ENCODE measurements at regions not wholly inside any gene's neighbourhood (a gene's known extent, or its start where the extent isn't known, plus 50 kb on each side); places are given as distances from the start of the nearest gene placed in this dataset.

- H3K4me3 ChIP-seq (ENCODE audit: low read depth, low read length) = no peak overlapping the region
- DNase-seq (ENCODE audit: low read depth) = no peak
- TF ChIP-seq CTCF (conservative IDR thresholded peaks at IDR 0.05; ENCODE audit: low read depth, low read length) = no peak
Measured at GRCh38 chr5:103444333-103445038, 118.1 kb downstream of the NUDT12 start.

- no peak for DNase-seq (ENCODE audit: low read depth)
- H3K4me3 ChIP-seq (ENCODE audit: low read depth, low read length) = no peak overlapping the region
- TF ChIP-seq CTCF (conservative IDR thresholded peaks at IDR 0.05; ENCODE audit: low read depth, low read length) = no peak
Measured at GRCh38 chr5:103442750-103443149, 119.8 kb downstream of the NUDT12 start.

GRCh38 chr5:103441523-103441922, 121.1 kb downstream of the NUDT12 start:
- H3K4me3 ChIP-seq (ENCODE audit: low read depth, low read length) = no peak overlapping the region
- no peak for DNase-seq (ENCODE audit: low read depth)
- peak; percentile 53 for TF ChIP-seq CTCF (conservative IDR thresholded peaks at IDR 0.05; ENCODE audit: low read depth, low read length)

- no peak for TF ChIP-seq CTCF (conservative IDR thresholded peaks at IDR 0.05; ENCODE audit: low read depth, low read length)
- no peak for DNase-seq (ENCODE audit: low read depth)
- H3K4me3 ChIP-seq (ENCODE audit: low read depth, low read length) = no peak overlapping the region
Measured at GRCh38 chr5:103439007-103439406, 123.6 kb downstream of the NUDT12 start.

- DNase-seq (ENCODE audit: low read depth) = no peak
- no peak for TF ChIP-seq CTCF (conservative IDR thresholded peaks at IDR 0.05; ENCODE audit: low read depth, low read length)
- no peak overlapping the region for H3K4me3 ChIP-seq (ENCODE audit: low read depth, low read length)
Measured at GRCh38 chr5:103436656-103437055, 125.9 kb downstream of the NUDT12 start.

- DNase-seq (ENCODE audit: low read depth) = no peak
- no peak for TF ChIP-seq CTCF (conservative IDR thresholded peaks at IDR 0.05; ENCODE audit: low read depth, low read length)
Measured at GRCh38 chr5:103436112-103436511, 126.5 kb downstream of the NUDT12 start.

More at GRCh38 chr5:103436112-103436511, 126.5 kb downstream of the NUDT12 start:
- H3K4me3 ChIP-seq (ENCODE audit: low read depth, low read length) = no peak overlapping the region
